Heart left ventricle (tissue), 13 donors: ENCODE measurements at regions not wholly inside any gene's neighbourhood (a gene's known extent, or its start where the extent isn't known, plus 50 kb on each side); places are given as distances from the start of the nearest gene placed in this dataset.

Experiments
- CTCF ChIP-seq, 12 donors: fragments of 200-600 bp; sonication (generic) in 4 of 12; IDR thresholded peaks; one replicate each; pipeline versions ENCODE4 v1.5.0 to v1.8.0; 2018 to 2022; ENCODE audit warnings: antibody characterized with exemption in 12 of 12, mild to moderate bottlenecking in 5 of 12
- POLR2A ChIP-seq, 2 donors: fragments of 450-650 bp; IDR thresholded peaks; one replicate each; pipeline ENCODE4 v1.6.1; 2017; ENCODE audit warnings: antibody characterized with exemption in 2 of 2, mild to moderate bottlenecking in 2 of 2, moderate library complexity in 2 of 2
- donor health status: ischemic (EF 13 %, LVEDD 7.1; RV severe dilation, severe dysfunction).
- donor health status: DM: no; HTN: yes; CAD: no.
- donor health status: DM: no; HTN: no; CAD: no.
- donor health status: ischemic (EF 25% LVEDD 6.9; RV normal size, moderate dysfunction).
- donor health status: ischemic (EF 25% LVEDD 5.7; RV mildly dilated, moderate dysfunction).
- donor health status: ischemic (EF 35%, LVEDD 5.7; RV mildly dilated, moderate dysfunction).
- donor health status: nonischemic (EF 11% LVEDD 7.7; RV severe dilation, severe dysfunction).
- donor health status: DM: yes; HTN: yes; CAD: no.
- donor health status: PGD.
- donor health status: ischemic (EF 29% LVEDD 5.4; RV normal size, mild dysfunction).
- donor health status: nonischemic (EF 23%, LVEDD 6.1; RV moderate dilation, normal function).

- no peak for TF ChIP-seq POLR2A (IDR thresholded peaks at IDR 0.05)
- no peak for TF ChIP-seq CTCF (IDR thresholded peaks at IDR 0.05)
Observed at GRCh38 chrX:915427-916229, 285.0 kb downstream of the SHOX start.
